Neural cell (in vitro differentiated cells): ENCODE measurements at regions not wholly inside any gene's neighbourhood (a gene's known extent, or its start where the extent isn't known, plus 50 kb on each side); places are given as distances from the start of the nearest gene placed in this dataset.

Experiments used
- H2AFZ ChIP-seq: fragments of 200-600, 300-800 bp; sonication (generic), shearing (Covaris generic); 2 replicates; pipeline ENCODE4 v1.6.0; 2014; ENCODE audit warnings: low read depth, mild to moderate bottlenecking, antibody characterized with exemption, low read length, moderate library complexity
- H3F3A ChIP-seq: fragments of 200-600 bp; shearing (Covaris generic); 2 replicates; pipeline ENCODE4 v1.6.1; 2016; ENCODE audit warnings: mild to moderate bottlenecking, moderate library complexity, mixed read lengths, antibody characterized with exemption, low read length; ENCODE audit not compliant: insufficient read depth, poor library complexity, severe bottlenecking
- H3K27ac ChIP-seq: fragments of 200-600, 300-800 bp; sonication (generic), shearing (Covaris generic); 2 replicates; pipeline ENCODE4 v1.5.1; 2014; ENCODE audit warnings: mild to moderate bottlenecking, low read length, moderate library complexity
- H3K27me3 ChIP-seq: fragments of 300-800, 200-600 bp; sonication (generic), shearing (Covaris generic); 2 replicates; pipeline ENCODE4 v1.6.0; 2014; ENCODE audit warnings: mild to moderate bottlenecking, low read depth, low read length, moderate library complexity; ENCODE audit not compliant: insufficient read depth
- H3K36me3 ChIP-seq: fragments of 300-800, 200-600 bp; sonication (generic), shearing (Covaris generic); 2 replicates; pipeline ENCODE4 v1.5.1; 2014; ENCODE audit warnings: mild to moderate bottlenecking, antibody characterized with exemption, low read length, moderate library complexity; ENCODE audit not compliant: insufficient read depth
- H3K4me2 ChIP-seq: fragments of 300-800, 200-600 bp; sonication (generic), shearing (Covaris generic); 2 replicates; pipeline ENCODE4 v1.6.0; 2014; ENCODE audit warnings: mild to moderate bottlenecking, low read length
- H3K4me3 ChIP-seq: fragments of 300-800, 200-600 bp; sonication (generic), shearing (Covaris generic); 2 replicates; pipeline ENCODE4 v1.5.1; 2014; ENCODE audit warnings: mild to moderate bottlenecking, low read length, moderate library complexity
- H3K79me2 ChIP-seq: fragments of 200-600 bp; shearing (Covaris generic); replicated peaks from 2 replicates; pipeline ENCODE4 v1.6.0; 2014; ENCODE audit warnings: mild to moderate bottlenecking, low read length, moderate library complexity; ENCODE audit not compliant: insufficient read depth
- H3K9ac ChIP-seq: fragments of 300-800, 200-600 bp; sonication (generic), shearing (Covaris generic); 2 replicates; pipeline ENCODE4 v1.6.1; 2016; ENCODE audit warnings: mild to moderate bottlenecking, low read length, mixed read lengths
- H3K9me2 ChIP-seq: fragments of 200-600 bp; shearing (Covaris generic); 2 replicates; pipeline ENCODE4 v1.6.1; 2016; ENCODE audit warnings: mild to moderate bottlenecking, low read length, mixed read lengths; ENCODE audit not compliant: insufficient read depth
- H3K9me3 ChIP-seq: fragments of 200-600, 300-800 bp; sonication (generic), shearing (Covaris generic); 2 replicates; pipeline ENCODE4 v1.6.1; 2016; ENCODE audit warnings: mild to moderate bottlenecking, mixed run types, low read length, moderate library complexity, mixed read lengths
- H4K20me1 ChIP-seq: fragments of 200-600 bp; shearing (Covaris generic); 2 replicates; pipeline ENCODE4 v1.6.1; 2016; ENCODE audit warnings: mild to moderate bottlenecking, mixed run types; ENCODE audit not compliant: insufficient read depth
- CTCF ChIP-seq: fragments of 450-650 bp; IDR thresholded peaks from 2 replicates; pipeline ENCODE4 v1.5.1; 2014; ENCODE audit warnings: antibody characterized with exemption, mild to moderate bottlenecking, moderate library complexity; ENCODE audit not compliant: poor library complexity, severe bottlenecking
- EP300 ChIP-seq: fragments of 450-650 bp; conservative IDR thresholded peaks from 2 replicates; pipeline ENCODE4 v1.6.1; 2014; ENCODE audit warnings: antibody characterized with exemption, mild to moderate bottlenecking, moderate library complexity; ENCODE audit not compliant: poor library complexity, severe bottlenecking
- EZH2 ChIP-seq: fragments of 200-600, 300-800 bp; shearing (Covaris generic), sonication (generic); IDR thresholded peaks from 2 replicates; pipeline ENCODE4 v1.6.1; 2014; ENCODE audit warnings: antibody characterized with exemption, low read length, borderline replicate concordance, mild to moderate bottlenecking; ENCODE audit not compliant: insufficient read depth, poor library complexity, severe bottlenecking
- MXI1 ChIP-seq: fragments of 450-650 bp; conservative IDR thresholded peaks from 2 replicates; pipeline ENCODE4 v1.6.1; 2014; ENCODE audit warnings: antibody characterized with exemption, mild to moderate bottlenecking; ENCODE audit not compliant: poor library complexity, severe bottlenecking
- POLR2AphosphoS5 ChIP-seq: IDR thresholded peaks from 2 replicates; pipeline ENCODE4 v1.6.1; 2012
- RAD21 ChIP-seq: fragments of 450-650 bp; conservative IDR thresholded peaks from 2 replicates; pipeline ENCODE4 v1.6.1; 2014; ENCODE audit warnings: antibody characterized with exemption, mild to moderate bottlenecking, moderate library complexity
- REST ChIP-seq: IDR thresholded peaks from 2 replicates; pipeline ENCODE4 v1.6.1; 2012; ENCODE audit warnings: borderline replicate concordance
- SMC3 ChIP-seq: fragments of 450-650 bp; conservative IDR thresholded peaks from 2 replicates; pipeline ENCODE4 v1.6.1; 2014; ENCODE audit warnings: antibody characterized with exemption, mild to moderate bottlenecking, moderate library complexity; ENCODE audit not compliant: poor library complexity
- TAF1 ChIP-seq: IDR thresholded peaks from 2 replicates; pipeline ENCODE4 v1.6.1; 2012; ENCODE audit warnings: low read depth

- no peak for TF ChIP-seq REST
- no peak for TF ChIP-seq SMC3
- no peak for TF ChIP-seq CTCF
- TF ChIP-seq MXI1 = no peak
- TF ChIP-seq EP300 = no peak
- TF ChIP-seq TAF1 = no peak
- no peak for TF ChIP-seq POLR2AphosphoS5
- no peak for TF ChIP-seq RAD21
- TF ChIP-seq EZH2 = no peak
- Histone ChIP-seq H3K4me2 (no peak overlapping the region), H3K79me2 (no peaks in the 10 kb centered on the region), H2AFZ (no peak overlapping the region), H3K27me3 (no peaks in the 10 kb centered on the region), H3K9me2 (no peaks in the 10 kb centered on the region), H3K36me3 (no peaks in the 10 kb centered on the region), H3K9ac (no peak overlapping the region), H3F3A (no peaks in the 10 kb centered on the region), H3K4me3 (no peak overlapping the region), H4K20me1 (no peaks in the 10 kb centered on the region), H3K9me3 (no peaks in the 10 kb centered on the region), H3K27ac (no peak overlapping the region)
Measured at GRCh38 chr7:46916581-46916980, 665.3 kb downstream of the TNS3 start.

- TF ChIP-seq TAF1 (no peak), REST (no peak), EZH2 (no peak), POLR2AphosphoS5 (no peak), CTCF (no peak), EP300 (no peak), SMC3 (no peak), MXI1 (no peak), RAD21 (no peak)
- no peaks in the 10 kb centered on the region for H3K27me3 ChIP-seq
- H3K4me3 ChIP-seq = no peak overlapping the region
- no peak overlapping the region for H3K27ac ChIP-seq
- no peaks in the 10 kb centered on the region for H3K9me3 ChIP-seq
- no peaks in the 10 kb centered on the region for H3K36me3 ChIP-seq
- H2AFZ ChIP-seq = no peak overlapping the region
- no peaks in the 10 kb centered on the region for H3F3A ChIP-seq
- no peaks in the 10 kb centered on the region for H3K9me2 ChIP-seq
- H4K20me1 ChIP-seq = no peaks in the 10 kb centered on the region
- no peak overlapping the region for H3K9ac ChIP-seq
- H3K4me2 ChIP-seq = no peak overlapping the region
- no peaks in the 10 kb centered on the region for H3K79me2 ChIP-seq
Measured at GRCh38 chr7:46912692-46913091, 669.2 kb downstream of the TNS3 start.
